GM12878 (cell line): ENCODE measurements at regions not wholly inside any gene's neighbourhood (a gene's known extent, or its start where the extent isn't known, plus 50 kb on each side); places are given as distances from the start of the nearest gene placed in this dataset.

Experiments
- ATF3 ChIP-seq: IDR thresholded peaks from 2 replicates; pipeline ENCODE4 v1.6.1; 2011; ENCODE audit warnings: low read depth, mild to moderate bottlenecking, low read length, moderate library complexity, borderline replicate concordance; ENCODE audit errors: extremely low read depth
- BACH1 ChIP-seq: fragments of 450-650 bp; IDR thresholded peaks from 2 replicates; pipeline ENCODE4 v1.6.1; 2017; ENCODE audit warnings: mild to moderate bottlenecking, borderline replicate concordance
- CTCF ChIP-seq, 3 experiments: IDR thresholded peaks in 2 of 3; conservative IDR thresholded peaks in 1 of 3; 2 replicates each; pipeline ENCODE4 v1.5.1; 2011; ENCODE audit warnings: low read depth in 3 of 3, low read length in 3 of 3, mild to moderate bottlenecking in 3 of 3, control low read depth in 2 of 3, moderate library complexity in 2 of 3, inconsistent platforms in 1 of 3, mixed read lengths in 1 of 3; ENCODE audit not compliant: control insufficient read depth in 2 of 3, insufficient read depth in 1 of 3; ENCODE audit errors: extremely low read depth in 1 of 3
- IRF5 ChIP-seq: fragments of 450-650 bp; IDR thresholded peaks from 2 replicates; pipeline ENCODE4 v1.6.1; 2017; ENCODE audit warnings: borderline replicate concordance
- MTA2 ChIP-seq: fragments of 450-650 bp; IDR thresholded peaks from 2 replicates; pipeline ENCODE4 v1.6.1; 2016; ENCODE audit warnings: low read depth, mild to moderate bottlenecking, moderate library complexity
- NRF1 ChIP-seq: conservative IDR thresholded peaks from 2 replicates; pipeline ENCODE4 v1.6.1; 2011; ENCODE audit warnings: mild to moderate bottlenecking, low read depth, low read length, improper control_type of control experiment
- PML ChIP-seq: IDR thresholded peaks from 2 replicates; pipeline ENCODE4 v1.6.1; 2012; ENCODE audit warnings: low read length, inconsistent platforms
- POU2F2 ChIP-seq: IDR thresholded peaks from 3 replicates; pipeline ENCODE4 v1.6.1; 2011; ENCODE audit warnings: low read depth, mild to moderate bottlenecking, low read length, borderline replicate concordance
- SKIL ChIP-seq: fragments of 450-650 bp; IDR thresholded peaks from 2 replicates; pipeline ENCODE4 v1.6.1; 2017; ENCODE audit warnings: mild to moderate bottlenecking, low read depth, inconsistent platforms; ENCODE audit not compliant: poor library complexity, severe bottlenecking
- SUPT20H ChIP-seq: IDR thresholded peaks from 2 replicates; pipeline ENCODE4 v1.6.1; 2011; ENCODE audit warnings: low read depth, mild to moderate bottlenecking, low read length, moderate library complexity, borderline replicate concordance; ENCODE audit not compliant: control insufficient read depth
- ZNF207 ChIP-seq: fragments of 450-650 bp; IDR thresholded peaks from 2 replicates; pipeline ENCODE4 v1.6.1; 2014; ENCODE audit warnings: antibody characterized with exemption, mild to moderate bottlenecking, borderline replicate concordance
- ZNF24 ChIP-seq: fragments of 450-650 bp; IDR thresholded peaks from 2 replicates; pipeline ENCODE4 v1.6.1; 2017; ENCODE audit warnings: antibody characterized with exemption, mild to moderate bottlenecking

- TF ChIP-seq NRF1 (no peak), SKIL (no peak), ZNF207 (no peak), POU2F2 (no peak), ZNF24 (no peak), SUPT20H (no peak), MTA2 (no peak), PML (no peak), ATF3 (no peak), IRF5 (no peak), BACH1 (no peak), CTCF (IDR thresholded peaks at IDR 0.05 in 2 of 3, conservative IDR thresholded peaks at IDR 0.05 in 1 of 3; ENCODE audit: control insufficient read depth in 2 of 3, extremely low read depth in 1 of 3, insufficient read depth in 1 of 3, low read depth in 3 of 3, low read length in 3 of 3) (no peak)
These were observed 74.5 kb upstream of the NT5C1B start (continued) for GRCh38 chr2:18663861-18664260.
